HG03095 (cell line): ENCODE measurements at regions not wholly inside any gene's neighbourhood (a gene's known extent, or its start where the extent isn't known, plus 50 kb on each side); places are given as distances from the start of the nearest gene placed in this dataset.

Experiments
- ATAC-seq: cut with Tn5 transposase; IDR thresholded peaks from one replicate; pipeline ENCODE4 v1.9.1; 2021; ENCODE audit warnings: moderate library complexity; ENCODE audit not compliant: unreplicated experiment

GRCh38 chr4:186018261-186018660 lies 50.7 kb upstream of the TLR3 start:
- ATAC-seq: no peak

GRCh38 chr4:186018784-186019183 lies 50.2 kb upstream of the TLR3 start:
- no peak for ATAC-seq
